ENCODE measurements at regions not wholly inside any gene's neighbourhood (a gene's known extent, or its start where the extent isn't known, plus 50 kb on each side); places are given as distances from the start of the nearest gene placed in this dataset.

DNA sequence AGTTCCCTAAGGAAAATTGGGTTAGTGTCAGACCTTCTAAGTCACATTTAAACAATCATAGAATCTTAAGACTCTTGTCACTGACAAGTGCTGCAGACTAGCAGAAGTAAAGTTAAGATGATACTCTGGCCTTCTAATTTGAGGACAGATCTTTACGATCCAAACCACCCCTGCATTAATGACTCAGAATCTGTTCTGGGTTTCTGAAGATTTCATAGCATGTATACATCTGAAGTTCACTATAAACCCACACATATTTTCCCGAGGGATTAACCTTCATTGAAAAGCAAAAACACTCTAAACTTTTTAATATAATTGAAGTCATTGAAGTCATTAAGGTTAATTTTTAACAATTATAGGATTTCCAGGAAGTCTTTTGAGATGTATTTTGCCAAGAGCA is 674.3 kb downstream of the IQCM start:
- FAIRE-seq (no peak), DNase-seq (ENCODE audit: low read depth in 1 of 2, low spot score in 2 of 2) (no peak)
- Histone ChIP-seq H3K4me2 (ENCODE audit: insufficient read depth in 1 of 2, low read depth in 2 of 2, low read length in 2 of 2) (no peak overlapping the region), H4K5ac (ENCODE audit: insufficient read length, low read depth, low read length) (no peak overlapping the region), H2BK12ac (ENCODE audit: low read depth, low read length) (no peak overlapping the region), H2BK120ac (replicated peaks; ENCODE audit: low read depth, low read length) (no peak overlapping the region), H2AFZ (ENCODE audit: low read length) (no peak overlapping the region), H3K14ac (ENCODE audit: insufficient read length) (no peak overlapping the region), H3K9me3 (ENCODE audit: insufficient read depth in 2 of 2, low read depth in 1 of 2, low read length in 1 of 2) (no peaks in the 10 kb centered on the region), H3K4me1 (replicated peaks in 1 of 4; ENCODE audit: control insufficient read depth in 3 of 4, insufficient read depth in 4 of 4, low read length in 3 of 4) (peaks cover 0 to 3% (median 0%) of the 10 kb centered on the region in 4 experiments; a peak in 1 of 7 replicates), H4K91ac (replicated peaks; ENCODE audit: insufficient read length, low read length) (no peak overlapping the region), H3K79me2 (ENCODE audit: control insufficient read depth in 1 of 2, insufficient read depth in 2 of 2, low read length in 2 of 2) (no peaks in the 10 kb centered on the region), H3K27ac (ENCODE audit: low read depth, low read length) (no peak overlapping the region), H3K23me2 (ENCODE audit: low read depth, low read length) (no peaks in the 10 kb centered on the region; the same call in 1 of the 2 replicates), H3K18ac (ENCODE audit: extremely low read depth, low read length) (no peak overlapping the region), H3K36me3 (ENCODE audit: control insufficient read depth in 2 of 4, insufficient read depth in 4 of 4, low read length in 3 of 4) (no peaks in the 10 kb centered on the region), H2AK5ac (ENCODE audit: low read depth, low read length) (no peak overlapping the region), H4K8ac (ENCODE audit: extremely low read depth, insufficient read depth, low read length) (no peak overlapping the region), H2BK15ac (ENCODE audit: low read length) (no peak overlapping the region), H3K4me3 (ENCODE audit: extremely low read depth in 1 of 4, insufficient read depth in 2 of 4, low read depth in 3 of 4, low read length in 4 of 4) (no peak overlapping the region), H2BK20ac (ENCODE audit: low read length) (no peak overlapping the region), H3K4ac (replicated peaks; ENCODE audit: insufficient read length, low read depth, low read length) (no peak overlapping the region), H3K23ac (ENCODE audit: insufficient read length) (no peak overlapping the region), H2BK5ac (ENCODE audit: low read depth, low read length) (no peak overlapping the region), H3K9ac (replicated peaks in 1 of 4; ENCODE audit: extremely low read depth in 1 of 4, low read depth in 3 of 4, low read length in 3 of 4) (no peak overlapping the region), H3K27me3 (replicated peaks in 1 of 4; ENCODE audit: control insufficient read depth in 3 of 4, extremely low read depth in 1 of 4, insufficient read depth in 3 of 4, low read length in 3 of 4) (no peaks in the 10 kb centered on the region), H3K56ac (replicated peaks; ENCODE audit: insufficient read length, low read depth, low read length) (no peak overlapping the region), H4K20me1 (replicated peaks in 1 of 2; ENCODE audit: control insufficient read depth in 1 of 2, insufficient read depth in 2 of 2, low read length in 2 of 2) (no peaks in the 10 kb centered on the region), H3K79me1 (ENCODE audit: low read depth, low read length) (no peaks in the 10 kb centered on the region)
- ChIA-PET POLR2A (ENCODE audit: partially characterized antibody) (no interaction called here), CTCF (ENCODE audit: partially characterized antibody) (no interaction called here)
- 82% methylated on average over 2 of the region's 2 CpGs; no CpG with 5 or more reads in 1 of the 2 experiments for WGBS, 2 experiments (ENCODE audit: extremely low coverage in 1 of 2, insufficient coverage in 1 of 2, insufficient read length in 1 of 2, insufficient replicate concordance in 2 of 2, low coverage in 1 of 2, low lambda C conversion rate in 2 of 2, missing lambda C conversion rate in 1 of 2)
- TF ChIP-seq TAF1 (IDR thresholded peaks at IDR 0.05; ENCODE audit: low read depth, low read length) (no peak), TCF12 (IDR thresholded peaks at IDR 0.05; ENCODE audit: low read depth, low read length) (no peak), HDAC2 (IDR thresholded peaks at IDR 0.05; ENCODE audit: borderline replicate concordance in 1 of 2, low read depth in 2 of 2, low read length in 2 of 2) (no peak), RXRA (IDR thresholded peaks at IDR 0.05; ENCODE audit: insufficient read depth, low read depth, low read length) (no peak), EGR1 (IDR thresholded peaks at IDR 0.05; ENCODE audit: borderline replicate concordance, low read depth, low read length) (no peak), JUN (IDR thresholded peaks at IDR 0.05; ENCODE audit: low read depth, low read length) (no peak), TBP (IDR thresholded peaks at IDR 0.05; ENCODE audit: low read depth, low read length) (no peak), PHF8 (conservative IDR thresholded peaks at IDR 0.05; ENCODE audit: low read depth, low read length) (no peak), GTF2F1 (IDR thresholded peaks at IDR 0.05; ENCODE audit: borderline replicate concordance, low read depth, low read length) (no peak)

Data from H1 (cell line).